Endothelial cell of umbilical vein (primary cell): ENCODE measurements at regions not wholly inside any gene's neighbourhood (a gene's known extent, or its start where the extent isn't known, plus 50 kb on each side); places are given as distances from the start of the nearest gene placed in this dataset.

Experiments
- BruUV-seq: library from RNA; stranded (reverse); fragments of 400-500 nt; replicated peaks from 2 replicates; lab custom pipeline; 2021; lab: Mats Ljungman, UMichigan
- CTCF ChIA-PET: fragments of 300-600, 350-600 bp; sonication (Branson Sonifier 250); formaldehyde crosslinking; loops from one replicate; lab custom pipeline; 2021; ENCODE audit warnings: antibody characterized with exemption, inconsistent platforms; lab: Charles Lee
- POLR2A ChIA-PET: fragments of 300-600, 350-600 bp; sonication (Branson Sonifier 250); formaldehyde crosslinking; loops from one replicate; lab custom pipeline; 2021; ENCODE audit warnings: antibody characterized with exemption, inconsistent platforms; lab: Charles Lee
- DNase-seq: peaks from one replicate; pipeline ENCODE4 v3.0.0-alpha.2; 2011; ENCODE audit warnings: low read depth, low spot score
- FAIRE-seq: peaks from 2 replicates; lab custom pipeline; 2011; peaks lifted over from hg19 to GRCh38; lab: Jason Lieb, UNC
- H2AFZ ChIP-seq: 2 replicates; pipeline ENCODE4 v1.6.0; 2012; ENCODE audit warnings: low read depth, low read length, control low read depth, inconsistent platforms
- H3K27ac ChIP-seq: 2 replicates; pipeline ENCODE4 v1.5.1; 2011; ENCODE audit warnings: low read depth, mild to moderate bottlenecking, control low read depth, low read length, moderate library complexity; ENCODE audit not compliant: insufficient read depth
- H3K27me3 ChIP-seq, 2 experiments: 2 replicates each; pipeline versions ENCODE4 v1.6.0 to v1.6.1; 2011; ENCODE audit warnings: low read length in 2 of 2, mixed read lengths in 1 of 2; ENCODE audit not compliant: control insufficient read depth in 2 of 2, insufficient read depth in 2 of 2
- H3K36me3 ChIP-seq, 2 experiments: 2 replicates in 1 of 2; 3 replicates in 1 of 2; pipeline ENCODE4 v1.5.1; 2011; ENCODE audit warnings: low read length in 2 of 2, mild to moderate bottlenecking in 1 of 2, moderate library complexity in 1 of 2; ENCODE audit not compliant: control insufficient read depth in 2 of 2, insufficient read depth in 2 of 2; ENCODE audit errors: extremely low read depth in 1 of 2
- H3K4me1 ChIP-seq: 3 replicates; pipeline ENCODE4 v1.5.1; 2011; ENCODE audit warnings: mild to moderate bottlenecking, low read length; ENCODE audit not compliant: control insufficient read depth, insufficient read depth; ENCODE audit errors: extremely low read depth
- H3K4me2 ChIP-seq: 2 replicates; pipeline ENCODE4 v1.6.1; 2011; ENCODE audit warnings: low read length, control low read depth, mixed read lengths; ENCODE audit not compliant: insufficient read depth
- H3K4me3 ChIP-seq, 3 experiments: fragments of 200-600 bp in 1 of 3; sonication (generic), shearing (Covaris generic) in 1 of 3; replicated peaks in 1 of 3; 2 replicates each; pipeline ENCODE4 v1.5.1; 2011 to 2016; ENCODE audit warnings: control low read depth in 3 of 3, low read length in 3 of 3, mild to moderate bottlenecking in 2 of 3, inconsistent platforms in 1 of 3, low read depth in 1 of 3, moderate library complexity in 1 of 3; ENCODE audit not compliant: insufficient read depth in 1 of 3
- H3K79me2 ChIP-seq: 2 replicates; pipeline ENCODE4 v1.6.0; 2012; ENCODE audit warnings: low read length, inconsistent platforms; ENCODE audit not compliant: control insufficient read depth, insufficient read depth
- H3K9ac ChIP-seq: replicated peaks from 2 replicates; pipeline ENCODE3; 2011; ENCODE audit warnings: low read length, control low read depth; ENCODE audit not compliant: insufficient read depth; ENCODE audit errors: extremely low read depth
- H3K9me1 ChIP-seq: replicated peaks from 3 replicates; pipeline ENCODE4 v1.6.0; 2011; ENCODE audit warnings: mild to moderate bottlenecking, low read length; ENCODE audit not compliant: control insufficient read depth, insufficient read depth; ENCODE audit errors: extremely low read depth
- H3K9me3 ChIP-seq: replicated peaks from 2 replicates; pipeline ENCODE4 v1.5.1; 2012; ENCODE audit warnings: low read length, inconsistent platforms; ENCODE audit not compliant: control insufficient read depth, insufficient read depth
- H4K20me1 ChIP-seq: replicated peaks from 2 replicates; pipeline ENCODE3; 2011; ENCODE audit warnings: mild to moderate bottlenecking, low read length; ENCODE audit not compliant: control insufficient read depth, insufficient read depth; ENCODE audit errors: extremely low read depth
- EZH2 ChIP-seq: IDR thresholded peaks from 2 replicates; pipeline ENCODE4 v1.6.1; 2012; ENCODE audit warnings: borderline replicate concordance, low read depth, mild to moderate bottlenecking, moderate library complexity, low read length, inconsistent platforms; ENCODE audit not compliant: severe bottlenecking
- GATA2 ChIP-seq: IDR thresholded peaks from 2 replicates; pipeline ENCODE4 v1.7.0; 2011; ENCODE audit warnings: low read depth, mild to moderate bottlenecking, moderate library complexity, mixed read lengths, low read length; ENCODE audit not compliant: insufficient read length, insufficient read depth
- JUN ChIP-seq: IDR thresholded peaks from 2 replicates; pipeline ENCODE4 v1.6.1; 2011; ENCODE audit warnings: borderline replicate concordance, low read depth; ENCODE audit not compliant: insufficient read length, insufficient read depth
- POLR2A ChIP-seq: IDR thresholded peaks from 2 replicates; pipeline ENCODE4 v1.6.1; 2012; ENCODE audit warnings: low read depth, mild to moderate bottlenecking, control low read depth, low read length
- POLR2AphosphoS5 ChIP-seq: IDR thresholded peaks from 2 replicates; pipeline ENCODE4 v1.6.1; 2012; ENCODE audit warnings: low read depth, mild to moderate bottlenecking, control low read depth, low read length, moderate library complexity; ENCODE audit not compliant: insufficient read depth
- dilution Hi-C: fragments of 300-500 bp; cut with MboI; formaldehyde crosslinking; loops from one replicate; pipeline ENCODE4 v1.15.0; 2019; ENCODE audit warnings: low sequenced_read_pairs; ENCODE audit not compliant: extremely low pct_ligation_motif_present
- intact Hi-C: fragments of 100-400 bp; cut with micrococcal nuclease; formaldehyde crosslinking; loops from one replicate; pipeline ENCODE4 v1.10.0; 2022
- TF ChIP-seq, protein P1 (sequence below): IDR thresholded peaks from 2 replicates; pipeline ENCODE4 v1.6.1; 2011; ENCODE audit not compliant: insufficient read depth, insufficient read length
- TF ChIP-seq, protein P2 (sequence below), 2 donors: IDR thresholded peaks; 1 replicate in 1 of 2; 2 replicates in 1 of 2; pipeline ENCODE4 v1.5.1; 2011; ENCODE audit warnings: low read length in 2 of 2, mild to moderate bottlenecking in 2 of 2, moderate library complexity in 2 of 2, control low read depth in 1 of 2, inconsistent platforms in 1 of 2, low read depth in 1 of 2; ENCODE audit not compliant: insufficient read depth in 1 of 2; ENCODE audit errors: extremely low read depth in 1 of 2

DNA sequence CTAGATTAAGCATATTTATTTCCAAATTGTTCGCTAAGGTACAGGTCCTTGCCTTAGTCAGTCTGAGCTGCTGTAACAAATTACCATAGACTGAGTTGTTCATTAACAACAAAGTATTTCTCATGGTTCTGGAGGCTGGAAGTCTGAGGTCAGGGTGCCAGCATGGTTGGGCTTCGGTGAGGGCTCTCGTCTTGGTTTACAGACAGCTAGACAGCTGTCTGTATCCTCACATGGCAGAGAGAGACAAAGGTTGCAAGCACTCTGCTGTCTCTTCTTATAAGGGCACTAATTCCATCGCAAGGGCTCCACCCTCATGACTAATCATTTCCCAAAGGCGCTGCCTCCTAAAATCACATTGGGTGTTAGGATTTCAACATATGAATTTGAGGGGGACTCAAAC, 115.3 kb upstream of the GMDS start:
- TF ChIP-seq GATA2 (no peak), POLR2AphosphoS5 (no peak), EZH2 (no peak), POLR2A (no peak), JUN (no peak)
- TF ChIP-seq, protein P1, sequence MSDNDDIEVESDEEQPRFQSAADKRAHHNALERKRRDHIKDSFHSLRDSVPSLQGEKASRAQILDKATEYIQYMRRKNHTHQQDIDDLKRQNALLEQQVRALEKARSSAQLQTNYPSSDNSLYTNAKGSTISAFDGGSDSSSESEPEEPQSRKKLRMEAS: no peak
- TF ChIP-seq, protein P2, sequence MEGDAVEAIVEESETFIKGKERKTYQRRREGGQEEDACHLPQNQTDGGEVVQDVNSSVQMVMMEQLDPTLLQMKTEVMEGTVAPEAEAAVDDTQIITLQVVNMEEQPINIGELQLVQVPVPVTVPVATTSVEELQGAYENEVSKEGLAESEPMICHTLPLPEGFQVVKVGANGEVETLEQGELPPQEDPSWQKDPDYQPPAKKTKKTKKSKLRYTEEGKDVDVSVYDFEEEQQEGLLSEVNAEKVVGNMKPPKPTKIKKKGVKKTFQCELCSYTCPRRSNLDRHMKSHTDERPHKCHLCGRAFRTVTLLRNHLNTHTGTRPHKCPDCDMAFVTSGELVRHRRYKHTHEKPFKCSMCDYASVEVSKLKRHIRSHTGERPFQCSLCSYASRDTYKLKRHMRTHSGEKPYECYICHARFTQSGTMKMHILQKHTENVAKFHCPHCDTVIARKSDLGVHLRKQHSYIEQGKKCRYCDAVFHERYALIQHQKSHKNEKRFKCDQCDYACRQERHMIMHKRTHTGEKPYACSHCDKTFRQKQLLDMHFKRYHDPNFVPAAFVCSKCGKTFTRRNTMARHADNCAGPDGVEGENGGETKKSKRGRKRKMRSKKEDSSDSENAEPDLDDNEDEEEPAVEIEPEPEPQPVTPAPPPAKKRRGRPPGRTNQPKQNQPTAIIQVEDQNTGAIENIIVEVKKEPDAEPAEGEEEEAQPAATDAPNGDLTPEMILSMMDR (IDR thresholded peaks at IDR 0.05; ENCODE audit: extremely low read depth in 1 of 2, insufficient read depth in 1 of 2, low read depth in 1 of 2, low read length in 2 of 2): no peak
- intact Hi-C loops: no loop called here
- H3K27ac ChIP-seq: no peak overlapping the region
- H3K9me1 ChIP-seq: no peaks in the 10 kb centered on the region
- FAIRE-seq: no peak
- no peak overlapping the region for H3K4me3 ChIP-seq
- CTCF ChIA-PET: interaction anchor here (0.8 kb wide), 1 partner anchor 273 kb away, joined by 3 read pairs; no protein-coding TSS in a partner anchor
- DNase-seq: no peak
- POLR2A ChIA-PET: no interaction called here
- no peaks in the 10 kb centered on the region for H4K20me1 ChIP-seq
- H3K4me1 ChIP-seq: no peaks in the 10 kb centered on the region
- H3K27me3 ChIP-seq: no peaks in the 10 kb centered on the region
- no peak overlapping the region for H2AFZ ChIP-seq
- H3K79me2 ChIP-seq: no peaks in the 10 kb centered on the region
- H3K9ac ChIP-seq: no peak overlapping the region
- dilution Hi-C loops: no loop called here
- H3K36me3 ChIP-seq: no peaks in the 10 kb centered on the region
- BruUV-seq: no TSS peak
- no peaks in the 10 kb centered on the region for H3K9me3 ChIP-seq
- no peak overlapping the region for H3K4me2 ChIP-seq
